HG03354 (cell line): ENCODE measurements at regions not wholly inside any gene's neighbourhood (a gene's known extent, or its start where the extent isn't known, plus 50 kb on each side); places are given as distances from the start of the nearest gene placed in this dataset.

Experiments used
- ATAC-seq: cut with Tn5 transposase; IDR thresholded peaks from one replicate; pipeline ENCODE4 v1.9.1; 2021; ENCODE audit warnings: mild to moderate bottlenecking; ENCODE audit not compliant: unreplicated experiment, poor library complexity, severe bottlenecking

DNA sequence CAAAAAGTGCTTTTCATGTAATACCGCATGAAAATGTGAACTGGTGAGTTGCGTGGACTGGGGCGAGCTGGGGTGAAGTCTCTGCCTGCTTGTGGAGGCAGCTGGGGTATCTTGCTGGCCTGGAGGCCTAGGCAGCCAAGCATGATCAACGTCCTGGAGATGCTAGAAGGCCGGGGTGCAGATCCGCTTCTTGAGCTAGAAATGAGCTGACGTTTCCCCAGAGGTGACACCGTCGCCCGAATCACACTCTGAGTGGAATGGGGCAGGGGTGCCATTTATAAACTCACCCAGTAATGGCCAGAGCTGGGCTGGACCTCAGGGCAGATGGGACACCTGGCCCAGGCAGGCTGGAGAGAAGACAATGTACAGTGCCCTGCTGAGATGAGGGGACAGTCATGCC lies 1513.0 kb downstream of the TBC1D22A start:
- no peak for ATAC-seq

GRCh38 chr22:48270731-48271130 lies 1508.3 kb downstream of the TBC1D22A start:
- ATAC-seq, result no peak

GRCh38 chr22:48268771-48269552 lies 1506.5 kb downstream of the TBC1D22A start:
- no peak for ATAC-seq

DNA sequence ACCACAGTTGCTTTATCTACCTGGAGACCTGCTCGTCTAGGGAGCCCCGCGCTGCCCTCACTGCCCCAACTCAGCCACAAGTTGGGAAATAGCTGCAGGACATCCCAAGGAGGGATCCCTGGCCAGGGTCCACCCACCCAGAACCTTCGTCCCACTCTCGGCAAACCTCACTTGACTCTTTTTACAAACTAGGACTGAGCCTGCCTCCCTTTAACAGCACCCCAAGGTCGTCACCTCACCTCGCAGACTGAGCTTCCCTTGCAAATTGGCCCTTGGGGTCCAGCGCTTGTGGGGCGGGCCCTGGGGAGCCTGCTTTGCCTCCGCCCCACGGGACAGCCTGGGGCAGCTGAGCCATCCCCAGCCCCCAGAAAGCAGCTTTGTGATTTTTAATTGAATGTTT lies 1505.8 kb downstream of the TBC1D22A start:
- ATAC-seq, result no peak

- no peak for ATAC-seq
Measured at GRCh38 chr22:48267681-48268080, 1505.2 kb downstream of the TBC1D22A start.

DNA sequence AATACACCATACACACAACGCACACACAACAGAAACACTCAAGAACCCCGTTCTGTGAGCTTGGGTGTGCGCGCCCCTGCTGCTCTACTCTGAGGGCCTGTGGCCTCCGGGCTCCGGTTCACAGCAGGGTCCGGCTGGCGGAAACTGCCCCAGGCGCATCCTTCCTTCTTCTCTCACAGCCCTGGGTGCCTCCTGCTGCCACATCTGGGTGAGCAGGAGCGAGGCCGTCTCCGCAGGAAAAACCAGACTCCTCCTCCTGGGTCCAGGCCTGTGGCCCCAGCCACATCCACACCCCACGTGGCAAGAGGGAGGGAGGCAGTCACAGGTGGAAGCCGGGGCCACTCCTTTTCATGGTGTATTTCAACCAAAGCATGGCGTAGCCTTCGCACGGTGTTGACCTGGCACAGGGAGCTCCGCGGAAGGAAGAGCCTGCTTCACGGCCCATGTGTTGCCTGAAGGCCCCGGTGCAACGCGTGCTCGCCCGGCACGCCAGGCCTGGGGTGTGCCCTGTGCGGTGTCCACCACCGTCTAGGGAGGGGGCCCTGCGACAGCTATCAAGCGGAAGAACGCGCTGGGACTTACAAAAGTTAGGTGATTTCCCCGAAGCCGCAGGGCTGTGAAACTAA lies 1502.7 kb downstream of the TBC1D22A start:
- no peak for ATAC-seq

- no peak for ATAC-seq
Measured at GRCh38 chr22:48264586-48264985, 1502.1 kb downstream of the TBC1D22A start.

DNA sequence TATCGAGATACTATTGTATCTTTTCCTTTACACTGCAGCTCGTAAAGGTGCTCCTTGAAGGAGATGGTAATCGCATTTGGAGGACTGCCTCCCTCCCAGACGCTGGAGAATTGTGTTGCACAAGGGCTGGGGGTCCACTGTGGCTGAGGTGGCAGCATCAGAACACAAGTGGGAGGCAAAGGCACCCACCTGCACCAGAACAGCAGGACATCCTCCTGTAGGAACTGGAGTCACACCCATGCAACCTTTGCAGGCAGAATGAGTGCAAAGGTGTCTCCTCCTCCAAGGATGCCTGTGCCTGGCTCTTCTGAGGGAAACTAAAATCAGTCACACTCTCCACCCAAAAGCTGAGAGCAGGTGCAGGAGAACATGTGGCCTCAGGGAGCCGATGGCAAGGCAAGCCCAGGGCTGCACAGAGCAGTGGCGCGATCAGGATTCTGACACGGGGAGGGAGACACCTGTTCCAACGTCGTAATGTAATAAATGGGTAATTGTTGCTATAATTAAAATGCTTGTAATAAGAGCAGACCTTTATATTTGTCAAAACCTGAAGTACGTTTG lies 1501.4 kb downstream of the TBC1D22A start:
- ATAC-seq, result no peak

DNA sequence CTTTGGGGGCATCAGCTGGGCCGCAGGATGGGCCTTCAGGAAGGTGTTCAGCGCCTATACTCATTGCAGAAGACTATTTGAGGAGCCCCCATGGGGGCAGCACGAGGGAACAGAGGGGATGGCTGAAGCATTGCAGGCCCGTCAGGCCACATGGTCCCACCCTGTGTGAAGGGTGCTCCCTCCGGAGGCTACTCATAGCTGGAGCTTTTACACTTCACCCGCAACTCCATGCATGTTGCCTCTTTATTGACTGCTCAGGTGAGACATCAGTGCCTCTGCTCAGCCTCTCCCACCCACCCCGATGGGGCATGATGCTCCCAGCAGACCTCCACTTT lies 1500.9 kb downstream of the TBC1D22A start:
- ATAC-seq, result no peak

DNA sequence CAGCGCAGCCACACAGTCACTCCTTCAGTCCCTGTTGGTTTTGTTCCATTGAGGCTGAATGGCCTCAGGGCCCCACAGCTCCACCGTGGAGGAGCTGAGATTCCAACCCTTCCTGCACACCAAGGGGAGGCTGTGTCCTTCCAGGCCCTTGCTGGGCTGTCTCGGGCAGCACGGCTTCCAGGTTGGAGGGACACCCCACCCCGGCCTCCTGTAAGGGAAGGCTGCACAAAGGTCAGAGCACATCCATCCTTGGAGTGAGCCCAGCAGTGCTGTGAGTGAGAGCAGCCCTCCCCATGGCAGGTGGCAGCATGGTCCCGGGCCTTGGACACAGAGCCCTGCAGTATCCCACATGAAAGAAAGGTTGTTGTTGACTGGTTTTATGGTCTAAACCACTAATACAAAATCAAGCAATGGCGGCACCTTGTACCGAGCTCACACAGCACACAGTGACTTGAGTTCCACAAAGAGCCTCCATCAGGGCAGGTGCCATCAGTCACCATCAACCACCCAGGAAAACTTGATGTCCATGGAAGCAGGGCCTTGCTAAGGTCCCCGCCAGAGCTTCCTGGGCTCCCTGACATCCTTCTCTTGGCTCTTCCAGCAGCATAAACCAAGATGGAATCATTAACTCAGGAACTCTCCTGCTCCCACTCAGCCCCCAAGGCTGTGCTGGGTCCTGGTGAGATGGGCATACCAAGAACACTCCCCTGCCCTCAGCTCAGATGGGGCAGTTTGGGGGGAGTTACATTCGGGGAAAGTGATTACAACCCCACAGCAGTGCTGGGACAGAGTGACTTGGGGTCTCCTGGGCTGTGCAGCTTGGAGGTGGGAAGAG lies 1500.4 kb downstream of the TBC1D22A start:
- ATAC-seq, result no peak

DNA sequence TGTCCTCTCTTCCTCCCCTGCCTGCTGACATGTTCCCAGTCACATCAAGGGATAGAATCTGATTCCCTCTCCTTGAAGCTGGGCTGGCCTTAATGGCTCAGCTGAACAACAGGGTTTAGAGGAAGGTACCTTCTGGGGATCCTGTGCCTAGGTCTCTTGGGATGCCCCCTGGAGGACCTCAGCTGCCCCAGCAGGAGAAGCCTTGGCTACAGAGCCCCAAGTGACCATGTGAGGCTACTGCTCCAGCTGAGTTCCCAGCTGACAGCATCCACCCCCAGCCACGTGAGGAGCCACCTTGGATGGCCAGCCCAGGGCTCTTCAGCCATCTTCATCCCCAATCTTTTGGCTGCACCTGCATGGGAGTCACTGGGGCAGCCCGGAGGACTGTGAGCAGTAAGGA lies 1499.3 kb downstream of the TBC1D22A start:
- ATAC-seq, result no peak

DNA sequence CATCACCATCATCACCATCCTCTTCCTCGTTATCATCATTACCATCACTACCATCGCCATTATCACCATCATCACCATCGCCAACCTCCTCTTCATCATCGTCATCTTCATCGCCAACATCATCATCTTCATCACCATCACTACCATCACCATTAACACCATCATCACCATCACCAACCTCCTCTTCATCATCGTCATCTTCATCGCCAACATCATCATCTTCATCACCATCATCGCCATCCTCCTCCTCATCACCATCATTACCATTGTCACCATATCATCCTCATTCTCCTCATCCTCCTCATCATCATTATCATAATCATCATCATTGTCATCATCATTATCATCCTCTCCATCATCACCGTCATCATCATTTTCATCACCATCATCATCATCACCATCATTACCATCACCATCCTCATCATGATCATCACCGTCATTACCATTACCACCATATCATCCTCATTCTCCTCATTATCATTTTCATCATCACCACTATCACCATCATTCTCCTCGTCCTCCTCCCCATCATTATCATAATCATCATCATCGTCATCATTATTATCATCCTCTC lies 1498.7 kb downstream of the TBC1D22A start:
- ATAC-seq, result no peak

- ATAC-seq, result no peak
Measured at GRCh38 chr22:48259991-48260670, 1497.7 kb downstream of the TBC1D22A start.

DNA sequence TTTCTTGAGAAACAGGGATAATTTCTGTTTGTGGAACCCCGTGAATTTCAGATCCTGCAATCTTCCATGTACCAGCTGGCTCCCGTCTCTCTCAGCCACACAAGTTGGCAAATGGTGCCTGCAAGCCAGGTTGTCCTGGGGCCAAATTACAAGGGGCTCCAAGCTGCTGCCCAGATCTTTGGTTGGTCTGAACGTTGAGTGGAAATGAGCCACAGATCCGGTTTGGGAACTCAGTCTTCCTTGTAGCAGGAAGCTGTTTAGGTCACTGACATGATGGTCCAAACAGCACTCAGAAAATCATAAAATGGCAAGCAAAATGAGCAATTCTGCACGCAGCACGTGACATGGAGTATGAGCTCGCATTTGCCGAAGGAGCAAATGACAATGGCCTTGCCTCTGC lies 1496.4 kb downstream of the TBC1D22A start:
- no peak for ATAC-seq

DNA sequence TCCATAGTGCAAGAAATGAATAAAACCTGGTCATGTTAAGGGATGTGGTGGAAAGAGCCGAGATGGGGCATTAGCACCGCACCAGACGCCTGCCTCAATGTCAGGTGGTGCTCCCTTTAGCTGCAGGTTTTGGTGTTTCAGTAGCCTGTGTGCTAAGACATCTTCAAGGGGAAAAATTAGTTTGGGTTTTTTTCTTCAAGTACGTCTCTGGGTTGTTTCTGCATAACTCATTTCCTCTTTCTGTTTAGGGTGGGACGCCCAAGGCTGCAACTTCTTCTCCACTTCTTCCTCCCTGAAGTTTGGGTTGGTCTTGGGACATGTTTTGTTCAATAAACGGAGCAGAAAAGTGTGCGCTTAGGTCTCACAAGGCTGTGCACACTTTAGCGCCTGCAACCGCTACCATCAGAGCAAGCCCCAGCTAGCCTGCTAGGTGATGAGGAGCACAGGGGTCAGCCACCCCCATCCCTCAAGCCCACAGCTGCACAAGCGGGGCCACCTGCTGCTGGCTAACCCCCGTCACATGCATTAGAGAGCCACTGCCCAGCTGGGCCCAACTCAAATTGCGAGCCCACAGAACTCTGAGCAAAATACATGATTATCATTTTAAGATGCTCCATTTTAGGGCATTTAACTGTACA lies 1495.7 kb downstream of the TBC1D22A start:
- no peak for ATAC-seq

DNA sequence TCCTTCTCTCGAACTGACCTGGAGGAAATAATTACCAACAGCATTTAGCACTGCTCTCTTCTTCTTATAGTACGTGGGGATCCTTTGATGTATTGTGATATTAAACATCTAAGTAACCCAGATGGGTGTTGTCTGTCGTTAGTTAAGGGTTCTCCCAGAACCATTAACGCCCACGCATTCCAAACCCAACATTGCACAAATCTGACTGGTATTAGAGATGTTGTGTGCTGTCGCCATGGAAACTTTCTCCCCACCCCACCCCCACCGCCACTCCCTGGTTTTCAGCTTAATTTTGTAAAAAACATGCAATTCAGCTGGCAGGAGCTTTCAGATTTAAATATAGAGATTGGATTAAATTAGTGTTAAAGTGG lies 1495.2 kb downstream of the TBC1D22A start:
- no peak for ATAC-seq

GRCh38 chr22:48256776-48257684 lies 1494.6 kb downstream of the TBC1D22A start:
- no peak for ATAC-seq

GRCh38 chr22:48256041-48256739 lies 1493.7 kb downstream of the TBC1D22A start:
- no peak for ATAC-seq
